GM12873 (cell line): ENCODE measurements at regions not wholly inside any gene's neighbourhood (a gene's known extent, or its start where the extent isn't known, plus 50 kb on each side); places are given as distances from the start of the nearest gene placed in this dataset.
A peak's percentile ranks its signal among the peaks of the same experiment; 100 is the strongest.

Experiments
- TF ChIP-seq, protein P1 (sequence below): IDR thresholded peaks from 2 replicates; pipeline ENCODE4 v1.5.1; 2012; ENCODE audit warnings: low read depth, mild to moderate bottlenecking, moderate library complexity, low read length, control low read depth; ENCODE audit not compliant: insufficient read depth; ENCODE audit errors: missing control alignments

DNA sequence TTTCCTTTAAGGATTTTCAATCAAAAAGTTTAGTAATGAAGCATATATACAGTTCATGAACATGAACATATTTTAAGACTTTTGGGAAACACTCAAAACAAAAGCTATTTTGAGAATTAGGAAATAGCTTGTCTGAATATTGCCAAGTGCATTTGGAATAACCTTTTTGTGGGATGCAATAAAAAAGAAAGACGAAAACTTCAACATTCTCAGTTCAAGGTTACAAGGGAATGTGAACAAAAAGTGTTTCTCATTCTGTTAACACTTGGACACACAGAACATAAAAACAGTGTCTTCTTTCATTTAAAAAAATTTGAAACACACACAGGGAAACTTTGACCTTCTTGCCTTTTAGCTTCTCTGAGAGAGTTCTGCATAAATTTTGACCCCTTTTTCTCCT is 72.7 kb upstream of the TCF21 start:
- TF ChIP-seq, protein P1, sequence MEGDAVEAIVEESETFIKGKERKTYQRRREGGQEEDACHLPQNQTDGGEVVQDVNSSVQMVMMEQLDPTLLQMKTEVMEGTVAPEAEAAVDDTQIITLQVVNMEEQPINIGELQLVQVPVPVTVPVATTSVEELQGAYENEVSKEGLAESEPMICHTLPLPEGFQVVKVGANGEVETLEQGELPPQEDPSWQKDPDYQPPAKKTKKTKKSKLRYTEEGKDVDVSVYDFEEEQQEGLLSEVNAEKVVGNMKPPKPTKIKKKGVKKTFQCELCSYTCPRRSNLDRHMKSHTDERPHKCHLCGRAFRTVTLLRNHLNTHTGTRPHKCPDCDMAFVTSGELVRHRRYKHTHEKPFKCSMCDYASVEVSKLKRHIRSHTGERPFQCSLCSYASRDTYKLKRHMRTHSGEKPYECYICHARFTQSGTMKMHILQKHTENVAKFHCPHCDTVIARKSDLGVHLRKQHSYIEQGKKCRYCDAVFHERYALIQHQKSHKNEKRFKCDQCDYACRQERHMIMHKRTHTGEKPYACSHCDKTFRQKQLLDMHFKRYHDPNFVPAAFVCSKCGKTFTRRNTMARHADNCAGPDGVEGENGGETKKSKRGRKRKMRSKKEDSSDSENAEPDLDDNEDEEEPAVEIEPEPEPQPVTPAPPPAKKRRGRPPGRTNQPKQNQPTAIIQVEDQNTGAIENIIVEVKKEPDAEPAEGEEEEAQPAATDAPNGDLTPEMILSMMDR: no peak

DNA sequence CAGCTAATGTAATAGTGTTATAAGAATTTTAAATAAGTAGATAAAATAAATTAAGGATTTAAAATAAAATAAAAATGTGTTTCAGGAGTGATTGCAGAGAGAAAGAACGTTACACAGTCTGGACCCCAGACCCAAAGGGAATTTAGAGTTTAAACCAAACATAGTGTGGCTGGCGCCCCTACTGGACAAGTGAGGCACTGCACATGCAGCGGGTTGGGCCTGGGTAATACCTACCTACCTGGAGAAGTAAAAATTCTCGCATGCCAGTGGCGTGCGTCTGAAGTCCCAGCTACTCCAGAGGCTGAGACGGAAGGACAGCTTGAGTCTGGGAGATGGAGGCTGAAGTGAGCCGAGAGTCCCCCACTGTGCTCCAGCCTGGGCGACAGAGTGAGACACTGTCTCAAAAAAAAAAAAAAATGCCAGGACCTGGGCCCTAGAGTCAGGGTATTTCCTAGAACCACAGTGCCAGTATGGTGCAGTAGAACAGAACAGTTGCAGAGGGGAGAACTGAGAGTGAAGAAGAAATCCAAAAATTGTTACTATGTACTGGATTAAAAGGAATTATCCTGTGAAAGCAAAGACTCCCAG is 71.4 kb upstream of the TCF21 start:
- TF ChIP-seq, protein P1: peak; percentile 91

DNA sequence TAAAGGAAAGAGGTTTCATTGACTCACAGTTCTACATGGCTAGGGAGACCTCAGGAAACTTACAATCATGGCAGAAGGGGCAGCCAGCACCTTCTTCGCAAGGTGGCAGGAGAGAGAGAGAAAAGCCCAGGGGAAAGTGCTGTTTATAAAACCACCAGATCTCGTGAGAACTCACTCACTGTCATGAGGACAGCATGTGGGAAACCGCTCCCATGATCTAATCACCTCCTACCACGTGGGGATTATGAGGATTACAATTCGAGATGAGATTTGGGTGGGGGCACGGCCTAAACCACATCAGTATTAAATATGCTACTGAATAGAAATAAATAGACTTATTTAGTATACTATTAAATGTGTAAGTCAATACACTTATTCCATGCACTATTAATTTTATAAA is 70.6 kb upstream of the TCF21 start:
- TF ChIP-seq, protein P1: no peak

DNA sequence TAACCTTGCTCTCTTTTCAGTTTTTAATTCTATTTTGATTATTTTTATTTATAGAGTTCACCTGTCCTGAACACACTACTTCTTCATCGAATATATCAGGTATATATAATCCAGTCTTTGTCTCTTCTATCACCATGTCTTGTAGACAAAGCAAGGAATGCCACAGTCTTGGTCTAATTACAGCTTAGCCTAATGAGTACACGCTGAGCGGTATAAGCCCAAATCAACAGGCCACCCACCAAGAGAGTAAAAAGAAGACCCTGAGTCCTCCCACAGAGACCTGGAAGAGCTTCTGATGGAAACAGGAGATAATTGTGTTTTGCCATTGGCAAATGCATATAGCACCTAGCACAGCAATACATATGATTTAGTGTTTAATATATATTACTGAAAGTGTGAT is 68.7 kb upstream of the TCF21 start:
- TF ChIP-seq, protein P1: no peak

DNA sequence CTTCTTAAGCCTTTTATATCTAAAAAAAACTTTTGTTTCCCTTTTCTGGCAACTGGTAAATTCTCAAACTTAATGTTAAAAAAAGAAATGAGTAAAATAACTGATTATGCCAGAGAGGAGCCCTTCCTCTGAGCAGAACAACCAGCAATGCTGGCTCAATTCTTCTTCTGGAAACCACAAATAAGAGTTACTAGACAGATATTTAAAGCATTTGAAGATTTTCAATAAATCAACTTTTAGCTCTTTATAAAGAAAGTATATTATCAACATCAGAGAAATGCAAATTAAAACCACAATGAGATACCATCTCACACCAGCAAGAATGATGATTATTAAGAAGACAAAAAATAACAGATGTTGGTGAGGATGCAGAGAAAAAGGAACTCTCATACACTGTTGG is 61.1 kb upstream of the TCF21 start:
- TF ChIP-seq, protein P1: no peak

DNA sequence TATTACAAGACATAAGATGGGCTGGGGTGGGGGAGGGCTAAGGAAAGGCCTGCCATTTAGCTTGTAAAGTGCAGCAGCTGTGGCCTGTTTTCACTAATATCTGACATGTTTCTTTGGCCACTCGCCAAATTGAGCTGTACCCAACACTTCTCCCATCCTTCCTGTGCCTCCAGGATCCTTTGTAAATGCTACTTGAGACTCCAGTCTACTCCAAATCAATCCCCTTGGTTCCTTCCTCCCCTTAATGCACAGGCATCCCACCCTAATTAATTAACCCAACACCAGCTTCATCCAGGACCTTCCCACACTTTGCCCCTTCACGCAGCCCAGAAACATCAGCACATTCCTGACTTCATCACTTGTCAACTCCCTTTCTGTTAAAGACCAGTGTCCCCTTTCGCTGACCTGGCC is 55.0 kb upstream of the TCF21 start:
- TF ChIP-seq, protein P1: no peak

DNA sequence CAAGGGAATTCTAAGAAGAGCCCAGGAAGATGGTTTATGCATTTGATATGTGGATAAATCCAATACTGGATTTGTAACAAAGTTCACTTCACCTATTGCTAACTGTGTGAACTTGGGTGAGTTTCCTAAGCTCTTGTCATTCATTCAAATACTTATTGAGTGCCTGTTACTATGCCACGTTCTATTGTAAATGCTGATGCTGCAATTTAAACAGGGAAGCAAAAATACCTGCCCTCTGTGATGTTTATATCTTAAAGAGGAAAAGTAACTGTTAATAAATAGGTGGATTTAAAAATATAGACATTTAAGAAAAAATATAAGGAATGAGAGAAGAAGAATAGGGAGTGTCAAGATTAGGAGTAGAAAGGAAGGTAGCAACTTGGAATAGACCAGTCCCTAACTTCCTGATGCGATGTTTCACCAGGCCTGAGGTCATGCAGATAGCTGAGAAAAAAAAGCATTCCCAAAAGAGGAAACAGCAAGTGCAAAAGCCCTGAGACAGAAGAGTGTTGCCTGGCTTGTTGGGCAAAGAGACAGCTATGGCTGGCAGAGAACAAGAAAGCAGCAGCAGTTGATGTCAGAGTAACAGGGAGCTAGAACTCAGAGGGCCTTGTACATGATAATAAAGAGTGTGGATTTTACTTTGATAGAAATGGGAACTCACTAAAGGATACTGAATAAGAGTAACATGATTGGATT is 54.3 kb upstream of the TCF21 start:
- TF ChIP-seq, protein P1: no peak
